IMR-90 (cell line): ENCODE measurements at regions not wholly inside any gene's neighbourhood (a gene's known extent, or its start where the extent isn't known, plus 50 kb on each side); places are given as distances from the start of the nearest gene placed in this dataset.

Experiments
- BHLHE40 ChIP-seq: fragments of 150-350 bp; IDR thresholded peaks from 2 replicates; pipeline ENCODE4 v1.6.1; 2016; ENCODE audit warnings: mild to moderate bottlenecking, low read depth, low read length
- CEBPB ChIP-seq: IDR thresholded peaks from 2 replicates; pipeline ENCODE4 v1.6.1; 2012; ENCODE audit warnings: low read depth, low read length, improper control_type of control experiment
- CHD1 ChIP-seq: IDR thresholded peaks from 2 replicates; pipeline ENCODE4 v1.6.1; 2012; ENCODE audit warnings: low read depth, low read length, improper control_type of control experiment
- CTCF ChIP-seq: conservative IDR thresholded peaks from 2 replicates; pipeline ENCODE4 v1.5.1; 2012; ENCODE audit warnings: mild to moderate bottlenecking, low read depth, low read length, improper control_type of control experiment
- FOS ChIP-seq: fragments of 150-350 bp; IDR thresholded peaks from 2 replicates; pipeline ENCODE4 v1.6.1; 2016; ENCODE audit warnings: low read depth, low read length
- MAFK ChIP-seq: IDR thresholded peaks from 2 replicates; pipeline ENCODE4 v1.6.1; 2012; ENCODE audit warnings: low read depth, low read length, improper control_type of control experiment
- POLR2A ChIP-seq: IDR thresholded peaks from 2 replicates; pipeline ENCODE4 v1.6.1; 2012; ENCODE audit warnings: mild to moderate bottlenecking, low read depth, low read length
- RCOR1 ChIP-seq: IDR thresholded peaks from 2 replicates; pipeline ENCODE4 v1.6.1; 2012; ENCODE audit warnings: mild to moderate bottlenecking, low read length, improper control_type of control experiment; ENCODE audit not compliant: insufficient replicate concordance
- RFX5 ChIP-seq: IDR thresholded peaks from 2 replicates; pipeline ENCODE4 v1.8.0; 2012; ENCODE audit warnings: low read depth, mild to moderate bottlenecking, low read length, moderate library complexity
- SMC3 ChIP-seq: fragments of 150-350 bp; IDR thresholded peaks from 2 replicates; pipeline ENCODE4 v1.6.1; 2016; ENCODE audit warnings: low read depth, mild to moderate bottlenecking, antibody characterized with exemption, low read length, moderate library complexity
- USF2 ChIP-seq: fragments of 150-350 bp; IDR thresholded peaks from 2 replicates; pipeline ENCODE4 v1.6.1; 2017; ENCODE audit warnings: mild to moderate bottlenecking, antibody characterized with exemption, low read length, low read depth

GRCh38 chr2:120932472-120932871, 196.8 kb downstream of the GLI2 start:
- TF ChIP-seq CTCF = no peak
- no peak for TF ChIP-seq RCOR1
- no peak for TF ChIP-seq FOS
- TF ChIP-seq USF2 = no peak
- TF ChIP-seq SMC3 = no peak
- TF ChIP-seq POLR2A = no peak
- no peak for TF ChIP-seq CHD1
- no peak for TF ChIP-seq MAFK
- no peak for TF ChIP-seq RFX5
- no peak for TF ChIP-seq BHLHE40
- no peak for TF ChIP-seq CEBPB
